ENCODE measurements at regions not wholly inside any gene's neighbourhood (a gene's known extent, or its start where the extent isn't known, plus 50 kb on each side); places are given as distances from the start of the nearest gene placed in this dataset.

DNA sequence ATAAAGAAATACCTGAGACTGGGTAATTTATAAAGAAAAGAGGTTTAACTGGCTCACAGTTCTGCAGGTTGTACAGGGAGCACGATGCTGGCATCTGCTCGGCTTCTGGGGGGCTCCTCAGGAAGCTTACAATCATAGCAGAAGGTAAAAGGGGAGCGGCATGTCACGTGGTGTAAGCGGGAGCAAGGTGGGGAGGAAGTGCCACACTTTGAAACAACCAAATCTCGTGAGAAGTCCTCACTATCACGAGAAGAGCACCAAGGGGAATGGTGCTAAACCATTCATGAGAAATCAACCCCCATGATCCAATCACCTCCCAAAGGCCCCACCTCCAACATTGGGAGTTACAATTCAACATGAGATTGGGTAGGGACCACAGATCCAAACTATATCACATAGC lies 67.7 kb downstream of the AKR1B1 start:
- DNase-seq (ENCODE audit: low read depth in 2 of 2), result no peak

DNA sequence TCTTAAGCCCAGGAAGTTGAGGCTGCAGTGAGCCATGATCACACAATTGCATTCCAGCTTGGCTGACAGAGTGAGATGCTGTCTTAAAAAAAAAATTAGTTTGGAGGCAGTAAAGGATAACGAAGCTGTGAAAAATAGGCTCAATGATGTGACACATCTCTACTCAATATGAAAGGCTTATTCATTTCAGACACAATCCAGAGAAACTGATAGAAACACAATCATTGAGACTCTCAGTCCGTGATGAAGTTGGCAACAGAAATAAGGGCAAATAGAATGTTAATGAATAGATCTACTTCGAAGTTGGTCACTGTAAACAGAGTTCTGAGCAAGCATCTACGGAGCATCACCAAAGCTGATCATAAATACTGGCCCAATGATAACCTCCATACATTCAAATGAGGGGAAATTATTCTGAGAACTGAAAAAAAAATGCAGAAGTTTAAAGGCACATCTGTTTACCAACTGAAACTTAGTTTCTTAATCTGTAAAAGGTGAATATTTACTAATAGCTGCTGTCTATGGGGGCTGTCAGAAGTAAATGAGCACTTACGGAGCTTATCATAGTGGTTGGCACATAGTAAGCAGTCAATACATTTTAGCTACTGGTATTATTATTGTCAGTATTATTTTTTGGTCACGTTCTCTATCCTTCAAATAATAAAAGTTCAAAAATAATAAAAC lies 70.4 kb downstream of the AKR1B1 start:
- no peak for DNase-seq (ENCODE audit: low read depth in 2 of 2)

- no peak for DNase-seq (ENCODE audit: low read depth in 2 of 2)
These were observed 61.8 kb upstream of the SLC35B4 start for GRCh38 chr7:134378562-134378961.

GRCh38 chr7:134376693-134377092 lies 60.0 kb upstream of the SLC35B4 start:
- no peak for DNase-seq (ENCODE audit: low read depth in 2 of 2)

- DNase-seq (ENCODE audit: low read depth in 2 of 2), result no peak
These were observed 58.5 kb upstream of the SLC35B4 start for GRCh38 chr7:134375206-134375605.

DNA sequence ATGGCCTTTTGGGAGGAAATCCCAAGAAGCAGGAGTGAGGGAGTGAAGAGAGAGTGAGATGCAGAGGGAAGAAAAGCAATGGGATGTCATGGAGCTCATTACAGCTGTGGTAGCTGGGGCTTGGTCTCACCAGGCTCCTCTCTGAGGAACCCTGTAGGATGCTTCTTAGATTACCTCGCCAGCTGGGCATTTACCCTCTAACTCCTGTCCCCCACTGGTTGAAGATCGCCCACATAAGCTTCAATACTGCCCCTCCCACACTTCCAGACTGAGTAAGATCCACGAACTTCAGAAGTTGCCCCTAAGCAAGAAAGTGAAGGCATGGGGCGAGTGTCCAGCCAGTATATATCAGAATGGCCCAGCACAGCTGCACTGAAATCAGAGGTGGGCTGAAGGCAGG lies 58.1 kb upstream of the SLC35B4 start:
- DNase-seq (ENCODE audit: low read depth in 2 of 2), result no peak

GRCh38 chr7:134374291-134374690 lies 57.6 kb upstream of the SLC35B4 start:
- DNase-seq (ENCODE audit: low read depth in 2 of 2), result no peak

- no peak for DNase-seq (ENCODE audit: low read depth in 2 of 2)
These were observed 56.1 kb upstream of the SLC35B4 start for GRCh38 chr7:134372858-134373257.

GRCh38 chr7:134371971-134372370 lies 55.2 kb upstream of the SLC35B4 start:
- DNase-seq (ENCODE audit: low read depth in 2 of 2), result no peak

DNA sequence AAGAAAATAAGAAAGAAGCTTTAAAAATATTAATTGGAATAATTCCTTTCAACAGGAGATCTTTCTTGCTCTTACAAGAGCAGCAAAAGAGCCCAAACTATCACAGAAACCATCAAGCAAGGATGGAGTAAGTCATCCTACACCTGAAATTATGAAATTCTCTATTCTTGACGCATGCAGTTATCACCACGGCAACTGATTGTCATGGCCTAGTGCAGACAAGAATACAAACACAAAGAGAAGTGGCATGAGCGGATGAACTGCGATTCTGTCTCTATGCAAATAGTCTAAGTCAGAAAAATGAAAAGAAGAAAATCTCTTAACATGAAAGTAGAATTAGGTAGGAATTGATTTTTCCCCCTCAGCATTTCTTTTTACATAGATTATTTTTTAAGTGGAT lies 54.8 kb upstream of the SLC35B4 start:
- DNase-seq (ENCODE audit: low read depth in 2 of 2), result no peak

GRCh38 chr7:134370135-134370534 lies 53.4 kb upstream of the SLC35B4 start:
- DNase-seq (ENCODE audit: low read depth in 2 of 2), result no peak

GRCh38 chr7:134368851-134369544 lies 52.3 kb upstream of the SLC35B4 start:
- DNase-seq (ENCODE audit: low read depth in 2 of 2), result peak; percentile 53 to 57

GRCh38 chr7:134367956-134368749 lies 51.4 kb upstream of the SLC35B4 start:
- no peak for DNase-seq (ENCODE audit: low read depth in 2 of 2)
